ENCODE measurements at regions not wholly inside any gene's neighbourhood (a gene's known extent, or its start where the extent isn't known, plus 50 kb on each side); places are given as distances from the start of the nearest gene placed in this dataset.

- ATAC-seq: no peak
- no peak for TF ChIP-seq PATZ1 (CRISPR knock-in tag; IDR thresholded peaks at IDR 0.05; ENCODE audit: borderline replicate concordance)
- no peak for TF ChIP-seq TSHZ2 (CRISPR knock-in tag; IDR thresholded peaks at IDR 0.05)
- TF ChIP-seq ARNTL (CRISPR knock-in tag; IDR thresholded peaks at IDR 0.05; ENCODE audit: borderline replicate concordance, low read depth): no peak
- no peak for TF ChIP-seq ZFP3 (CRISPR knock-in tag; IDR thresholded peaks at IDR 0.05)
- no peak for TF ChIP-seq GLIS3 (CRISPR knock-in tag; IDR thresholded peaks at IDR 0.05)
These were observed 1145.6 kb upstream of the CADM2 start for GRCh38 chr3:83813176-83813575.

- ATAC-seq: no peak
- no peak for TF ChIP-seq CSRNP3 (CRISPR knock-in tag; IDR thresholded peaks at IDR 0.05)
- no peak for TF ChIP-seq ZNF8 (CRISPR knock-in tag; IDR thresholded peaks at IDR 0.05)
- TF ChIP-seq ZNF70 (CRISPR knock-in tag; IDR thresholded peaks at IDR 0.05): no peak
- TF ChIP-seq SNAI2 (CRISPR knock-in tag; IDR thresholded peaks at IDR 0.05): no peak
- TF ChIP-seq BACH2 (CRISPR knock-in tag; IDR thresholded peaks at IDR 0.05; ENCODE audit: borderline replicate concordance): no peak
- no peak for TF ChIP-seq ZC3H10 (CRISPR knock-in tag; IDR thresholded peaks at IDR 0.05)
- no peak for TF ChIP-seq ZNF565 (CRISPR knock-in tag; conservative IDR thresholded peaks at IDR 0.05; ENCODE audit: low read depth)
- no peak for TF ChIP-seq PATZ1 (CRISPR knock-in tag; IDR thresholded peaks at IDR 0.05; ENCODE audit: borderline replicate concordance)
- no peak for TF ChIP-seq TSHZ2 (CRISPR knock-in tag; IDR thresholded peaks at IDR 0.05)
- TF ChIP-seq GLIS3 (CRISPR knock-in tag; IDR thresholded peaks at IDR 0.05): no peak
- TF ChIP-seq ESRRG (CRISPR knock-in tag; IDR thresholded peaks at IDR 0.05): no peak
- TF ChIP-seq PPARA (CRISPR knock-in tag; IDR thresholded peaks at IDR 0.05; ENCODE audit: borderline replicate concordance): no peak
- no peak for TF ChIP-seq RARB (CRISPR knock-in tag; IDR thresholded peaks at IDR 0.05)
- TF ChIP-seq TOX (CRISPR knock-in tag; IDR thresholded peaks at IDR 0.05; ENCODE audit: borderline replicate concordance): no peak
- no peak for TF ChIP-seq CREB5 (CRISPR knock-in tag; IDR thresholded peaks at IDR 0.05; ENCODE audit: low read depth)
These were observed 1142.1 kb upstream of the CADM2 start for GRCh38 chr3:83816653-83817052.

GRCh38 chr3:83821506-83821905, 1137.3 kb upstream of the CADM2 start:
- ATAC-seq: no peak
- TF ChIP-seq TCF4 (CRISPR knock-in tag; IDR thresholded peaks at IDR 0.05; ENCODE audit: borderline replicate concordance): no peak
- TF ChIP-seq CSDC2 (CRISPR knock-in tag; IDR thresholded peaks at IDR 0.05): no peak
